ENCODE measurements at regions not wholly inside any gene's neighbourhood (a gene's known extent, or its start where the extent isn't known, plus 50 kb on each side); places are given as distances from the start of the nearest gene placed in this dataset.

DNA sequence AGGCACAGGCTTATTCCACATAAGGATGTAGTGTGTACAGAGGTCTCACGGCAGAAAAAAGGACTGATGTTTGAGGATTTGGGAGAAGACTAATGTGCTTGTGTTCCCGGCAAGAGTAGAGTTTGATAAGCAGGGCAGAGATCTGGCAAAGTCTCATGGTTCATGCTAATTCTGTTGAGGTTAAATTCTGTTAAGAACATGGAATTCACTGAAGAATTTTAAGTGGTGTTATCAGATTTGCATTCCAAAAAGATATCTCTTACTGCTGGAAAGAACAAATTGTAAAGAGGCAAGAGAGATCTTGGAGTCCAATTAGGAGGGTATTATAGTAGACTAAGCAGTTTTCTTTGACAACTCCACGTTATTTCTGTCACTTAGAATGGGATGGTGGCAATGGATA lies 348.3 kb downstream of the TDRD3 start:
- TF ChIP-seq, protein P1, sequence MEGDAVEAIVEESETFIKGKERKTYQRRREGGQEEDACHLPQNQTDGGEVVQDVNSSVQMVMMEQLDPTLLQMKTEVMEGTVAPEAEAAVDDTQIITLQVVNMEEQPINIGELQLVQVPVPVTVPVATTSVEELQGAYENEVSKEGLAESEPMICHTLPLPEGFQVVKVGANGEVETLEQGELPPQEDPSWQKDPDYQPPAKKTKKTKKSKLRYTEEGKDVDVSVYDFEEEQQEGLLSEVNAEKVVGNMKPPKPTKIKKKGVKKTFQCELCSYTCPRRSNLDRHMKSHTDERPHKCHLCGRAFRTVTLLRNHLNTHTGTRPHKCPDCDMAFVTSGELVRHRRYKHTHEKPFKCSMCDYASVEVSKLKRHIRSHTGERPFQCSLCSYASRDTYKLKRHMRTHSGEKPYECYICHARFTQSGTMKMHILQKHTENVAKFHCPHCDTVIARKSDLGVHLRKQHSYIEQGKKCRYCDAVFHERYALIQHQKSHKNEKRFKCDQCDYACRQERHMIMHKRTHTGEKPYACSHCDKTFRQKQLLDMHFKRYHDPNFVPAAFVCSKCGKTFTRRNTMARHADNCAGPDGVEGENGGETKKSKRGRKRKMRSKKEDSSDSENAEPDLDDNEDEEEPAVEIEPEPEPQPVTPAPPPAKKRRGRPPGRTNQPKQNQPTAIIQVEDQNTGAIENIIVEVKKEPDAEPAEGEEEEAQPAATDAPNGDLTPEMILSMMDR (conservative IDR thresholded peaks at IDR 0.05; ENCODE audit: low read depth, low read length): no peak
- TF ChIP-seq EZH2 (IDR thresholded peaks at IDR 0.05; ENCODE audit: low read length, unreplicated experiment): no peak
